GM12874 (cell line): ENCODE measurements at regions not wholly inside any gene's neighbourhood (a gene's known extent, or its start where the extent isn't known, plus 50 kb on each side); places are given as distances from the start of the nearest gene placed in this dataset.

Experiments used
- TF ChIP-seq, protein P1 (sequence below): IDR thresholded peaks from 2 replicates; pipeline ENCODE4 v1.5.1; 2011; ENCODE audit warnings: low read depth, mild to moderate bottlenecking, control low read depth, low read length, moderate library complexity; ENCODE audit not compliant: insufficient read depth

DNA sequence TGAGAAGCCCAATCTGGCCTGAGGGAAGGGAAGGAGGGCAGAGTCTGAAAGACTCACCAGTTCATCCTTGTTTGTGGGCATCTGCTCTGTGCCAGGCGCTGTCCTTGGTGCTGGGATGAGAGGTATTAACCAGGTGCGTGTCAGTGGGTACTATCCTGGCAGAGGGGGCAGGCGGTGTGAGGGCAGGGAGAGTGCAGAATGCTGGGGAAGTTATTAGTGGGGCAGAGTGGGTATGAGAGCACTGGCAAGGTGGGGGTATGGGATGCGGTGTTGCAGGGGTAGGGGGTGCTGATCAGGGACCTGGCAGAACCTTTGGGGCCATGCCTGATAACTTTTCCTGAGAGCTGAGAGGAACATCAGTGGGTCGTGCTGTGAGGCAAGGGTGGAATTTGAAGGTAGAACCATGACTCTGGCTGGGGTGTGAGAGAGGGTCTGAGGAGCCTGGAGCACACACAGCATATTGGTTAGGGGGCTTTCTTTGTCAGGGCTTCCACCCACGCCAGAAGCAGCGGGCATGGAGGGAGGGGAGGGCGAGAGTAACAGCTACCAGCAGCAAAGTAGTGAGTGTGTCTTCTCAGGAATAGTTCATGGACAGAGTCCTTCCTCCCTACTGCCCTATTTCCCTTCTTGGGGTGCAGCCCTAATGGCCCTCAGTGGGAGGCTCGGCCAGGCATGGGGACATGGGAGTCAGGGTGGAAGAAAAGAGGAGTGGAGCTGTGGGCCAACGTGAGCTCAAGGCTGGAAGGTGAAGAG lies 290.7 kb downstream of the CYP26B1 start:
- TF ChIP-seq, protein P1, sequence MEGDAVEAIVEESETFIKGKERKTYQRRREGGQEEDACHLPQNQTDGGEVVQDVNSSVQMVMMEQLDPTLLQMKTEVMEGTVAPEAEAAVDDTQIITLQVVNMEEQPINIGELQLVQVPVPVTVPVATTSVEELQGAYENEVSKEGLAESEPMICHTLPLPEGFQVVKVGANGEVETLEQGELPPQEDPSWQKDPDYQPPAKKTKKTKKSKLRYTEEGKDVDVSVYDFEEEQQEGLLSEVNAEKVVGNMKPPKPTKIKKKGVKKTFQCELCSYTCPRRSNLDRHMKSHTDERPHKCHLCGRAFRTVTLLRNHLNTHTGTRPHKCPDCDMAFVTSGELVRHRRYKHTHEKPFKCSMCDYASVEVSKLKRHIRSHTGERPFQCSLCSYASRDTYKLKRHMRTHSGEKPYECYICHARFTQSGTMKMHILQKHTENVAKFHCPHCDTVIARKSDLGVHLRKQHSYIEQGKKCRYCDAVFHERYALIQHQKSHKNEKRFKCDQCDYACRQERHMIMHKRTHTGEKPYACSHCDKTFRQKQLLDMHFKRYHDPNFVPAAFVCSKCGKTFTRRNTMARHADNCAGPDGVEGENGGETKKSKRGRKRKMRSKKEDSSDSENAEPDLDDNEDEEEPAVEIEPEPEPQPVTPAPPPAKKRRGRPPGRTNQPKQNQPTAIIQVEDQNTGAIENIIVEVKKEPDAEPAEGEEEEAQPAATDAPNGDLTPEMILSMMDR = no peak

DNA sequence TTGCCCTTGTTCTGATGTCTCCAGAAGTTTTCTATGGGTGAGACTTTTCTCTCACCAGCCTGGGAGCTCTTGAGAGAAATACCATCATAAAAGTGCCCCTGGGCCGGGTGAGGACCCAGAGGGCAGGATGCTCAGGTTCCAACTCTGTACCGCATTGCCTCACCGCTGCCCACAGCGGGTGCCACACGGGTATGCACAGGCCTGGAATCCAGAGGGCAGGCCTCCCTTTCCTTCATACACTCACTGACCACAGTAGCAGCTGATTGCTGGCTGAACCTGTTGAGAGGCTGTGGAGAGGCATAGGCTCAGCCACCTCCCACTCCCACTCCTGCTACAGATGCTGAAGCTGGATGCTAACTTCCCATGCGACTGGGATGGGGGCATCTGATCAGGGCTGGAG lies 293.8 kb downstream of the CYP26B1 start:
- TF ChIP-seq, protein P1 = no peak

- TF ChIP-seq, protein P1 = no peak
These were observed 295.4 kb downstream of the CYP26B1 start for GRCh38 chr2:71852141-71852711.

GRCh38 chr2:71851094-71851750 lies 296.4 kb downstream of the CYP26B1 start:
- TF ChIP-seq, protein P1 = no peak

- TF ChIP-seq, protein P1 = no peak
These were observed 297.3 kb downstream of the CYP26B1 start for GRCh38 chr2:71850306-71850801.

DNA sequence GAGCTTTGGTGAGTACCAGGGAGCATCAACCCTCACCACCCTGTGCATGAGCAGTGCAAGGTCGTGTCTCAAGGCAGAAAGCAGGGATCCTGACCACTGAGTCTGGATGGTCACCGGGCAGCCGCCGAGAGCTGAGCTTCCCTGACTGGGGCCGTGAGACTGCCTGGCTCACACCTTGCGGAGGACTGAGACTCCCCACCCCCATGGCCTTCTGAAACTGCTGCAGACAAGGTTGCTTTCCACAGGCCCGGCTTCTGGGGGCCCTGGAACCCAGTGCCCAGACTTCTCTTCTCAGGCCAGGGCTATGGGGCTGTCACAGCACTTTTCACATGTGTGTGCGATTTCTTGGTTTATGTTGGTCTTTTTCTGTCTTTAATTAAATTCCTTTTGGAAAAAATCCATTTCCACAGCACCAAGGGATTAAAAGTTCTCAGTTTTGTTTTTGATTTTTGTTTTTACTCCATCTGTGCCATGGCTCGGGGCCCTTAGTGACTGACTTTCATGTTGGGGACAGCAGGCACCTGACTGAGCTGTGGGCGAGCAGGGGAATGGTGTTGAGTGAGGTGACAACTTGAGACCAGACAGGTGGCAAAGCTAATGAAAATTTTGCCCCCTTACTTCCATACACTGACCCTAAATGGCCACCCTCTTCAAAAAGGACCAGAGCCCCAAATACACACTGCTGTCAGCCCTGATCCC lies 297.9 kb downstream of the CYP26B1 start:
- TF ChIP-seq, protein P1 = no peak

DNA sequence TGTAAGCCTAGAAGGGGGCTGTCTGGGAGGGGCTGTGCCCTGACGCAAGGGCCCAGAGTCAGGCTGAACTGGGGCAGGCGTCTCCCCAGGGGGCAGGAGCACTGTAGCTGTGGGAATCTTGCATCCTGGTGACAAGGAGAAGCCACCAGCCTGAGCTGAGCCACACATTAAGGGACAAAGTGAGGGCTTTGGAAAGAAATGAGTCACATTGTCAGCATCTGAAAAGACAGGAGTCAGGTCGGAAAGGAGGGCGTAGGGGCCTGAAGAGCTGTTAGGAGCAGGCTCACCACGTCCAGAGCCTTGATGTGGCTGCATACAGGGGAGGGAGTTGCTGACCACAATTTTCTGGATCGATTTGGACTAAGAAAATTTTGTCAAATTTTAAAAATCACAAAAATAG lies 298.6 kb downstream of the CYP26B1 start:
- TF ChIP-seq, protein P1 = no peak
